Tibial artery (tissue), 4 donors: ENCODE measurements at regions not wholly inside any gene's neighbourhood (a gene's known extent, or its start where the extent isn't known, plus 50 kb on each side); places are given as distances from the start of the nearest gene placed in this dataset.

Source experiments
- DNase-seq, 2 donors: peaks; one replicate each; pipeline ENCODE4 v3.0.0-alpha.2; 2019
- H3K27ac ChIP-seq, 2 donors: fragments of 200-600 bp; sonication (generic) in 1 of 2; 1 replicate in 1 of 2; 2 replicates in 1 of 2; pipeline ENCODE4 v1.5.1; 2018 to 2019; ENCODE audit warnings: mild to moderate bottlenecking in 1 of 2
- H3K27me3 ChIP-seq, 2 donors: fragments of 200-600 bp; sonication (generic) in 1 of 2; one replicate each; pipeline versions ENCODE4 v1.5.1 to v1.6.0; 2016 to 2019
- H3K36me3 ChIP-seq, 3 donors: fragments of 200-600 bp; sonication (generic) in 2 of 3; one replicate each; pipeline ENCODE4 v1.5.1; 2016 to 2019; ENCODE audit warnings: mild to moderate bottlenecking in 2 of 3
- H3K4me1 ChIP-seq, 4 donors: fragments of 200-600 bp; sonication (generic) in 2 of 4; 1 replicate in 3 of 4; 2 replicates in 1 of 4; pipeline ENCODE4 v1.5.1; 2016 to 2019
- H3K4me3 ChIP-seq, 2 donors: fragments of 200-600 bp; sonication (generic) in 1 of 2; 1 replicate in 1 of 2; 2 replicates in 1 of 2; pipeline ENCODE4 v1.5.1; 2018 to 2019; ENCODE audit warnings: mild to moderate bottlenecking in 2 of 2
- H3K9me3 ChIP-seq, 3 donors: fragments of 200-600 bp; sonication (generic) in 1 of 3; one replicate each; pipeline ENCODE4 v1.5.1; 2016 to 2019
- CTCF ChIP-seq, 2 experiments: fragments of 200-600 bp in 1 of 2; fragments of 450-650 bp in 1 of 2; IDR thresholded peaks; one replicate each; pipeline ENCODE4 v1.5.1; 2017 to 2019; ENCODE audit warnings: antibody characterized with exemption in 2 of 2, mild to moderate bottlenecking in 1 of 2, moderate library complexity in 1 of 2
- intact Hi-C: fragments of 100-400 bp; cut with DNase I; formaldehyde crosslinking; loops from one replicate; pipeline ENCODE4 v1.15.0; 2023; ENCODE audit warnings: low total_unique reads

DNA sequence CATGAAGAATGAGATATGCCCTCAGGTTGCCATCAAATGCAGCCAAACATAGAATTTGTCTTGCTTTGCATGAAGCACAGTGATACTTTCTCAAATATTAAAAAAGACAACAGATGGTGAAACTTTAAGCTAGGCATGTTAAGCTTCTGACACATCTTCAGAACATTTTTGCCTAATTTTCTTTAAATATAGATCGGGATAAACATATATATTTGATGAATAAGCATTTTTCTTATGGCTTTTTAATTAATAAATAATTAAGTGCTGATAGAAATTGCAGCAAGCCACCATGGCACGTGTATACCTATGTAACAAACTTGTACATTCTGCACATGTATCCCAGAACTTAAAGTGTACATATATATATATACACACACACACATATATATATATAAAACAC is 831.2 kb upstream of the PCDH10 start:
- H3K27me3 ChIP-seq = no peaks in the 10 kb centered on the region
- H3K4me3 ChIP-seq = no peak overlapping the region
- intact Hi-C loops = no loop called here
- no peak for DNase-seq
- no peak for TF ChIP-seq CTCF (IDR thresholded peaks at IDR 0.05)
- no peaks in the 10 kb centered on the region for H3K4me1 ChIP-seq
- no peaks in the 10 kb centered on the region for H3K9me3 ChIP-seq
- H3K27ac ChIP-seq = no peak overlapping the region
- H3K36me3 ChIP-seq = no peaks in the 10 kb centered on the region

- H3K4me3 ChIP-seq = no peak overlapping the region
- H3K4me1 ChIP-seq = no peaks in the 10 kb centered on the region
- no peaks in the 10 kb centered on the region for H3K9me3 ChIP-seq
- H3K36me3 ChIP-seq = no peaks in the 10 kb centered on the region
- DNase-seq = no peak
- TF ChIP-seq CTCF (IDR thresholded peaks at IDR 0.05) = no peak
- intact Hi-C loops = no loop called here
- H3K27me3 ChIP-seq = no peaks in the 10 kb centered on the region
- no peak overlapping the region for H3K27ac ChIP-seq
Observed at GRCh38 chr4:132328761-132329160, 820.3 kb upstream of the PCDH10 start.

DNA sequence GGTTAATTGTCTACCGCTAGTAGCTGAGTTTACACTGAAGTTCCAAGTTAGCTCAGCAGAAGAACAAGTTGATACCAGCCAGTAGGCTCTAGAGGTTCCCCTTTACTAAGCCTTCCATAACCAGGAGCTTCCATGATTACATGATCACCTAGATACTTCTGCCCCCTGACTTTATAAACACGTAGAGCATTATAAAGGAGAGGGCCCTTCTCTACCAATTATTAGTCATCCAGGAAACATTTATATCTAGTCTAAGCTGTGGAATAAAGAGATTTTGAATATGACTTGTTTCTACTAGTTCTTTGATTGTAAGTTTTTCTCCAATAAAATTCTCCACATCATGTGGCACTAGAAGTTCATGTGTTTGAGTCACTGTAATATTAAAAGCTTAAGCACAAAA is 818.1 kb upstream of the PCDH10 start:
- Histone ChIP-seq H3K4me1 (no peaks in the 10 kb centered on the region), H3K27me3 (no peaks in the 10 kb centered on the region), H3K4me3 (no peak overlapping the region), H3K36me3 (no peaks in the 10 kb centered on the region), H3K27ac (no peak overlapping the region), H3K9me3 (no peaks in the 10 kb centered on the region)
- no peak for TF ChIP-seq CTCF (IDR thresholded peaks at IDR 0.05)
- intact Hi-C loops = no loop called here
- DNase-seq = no peak

DNA sequence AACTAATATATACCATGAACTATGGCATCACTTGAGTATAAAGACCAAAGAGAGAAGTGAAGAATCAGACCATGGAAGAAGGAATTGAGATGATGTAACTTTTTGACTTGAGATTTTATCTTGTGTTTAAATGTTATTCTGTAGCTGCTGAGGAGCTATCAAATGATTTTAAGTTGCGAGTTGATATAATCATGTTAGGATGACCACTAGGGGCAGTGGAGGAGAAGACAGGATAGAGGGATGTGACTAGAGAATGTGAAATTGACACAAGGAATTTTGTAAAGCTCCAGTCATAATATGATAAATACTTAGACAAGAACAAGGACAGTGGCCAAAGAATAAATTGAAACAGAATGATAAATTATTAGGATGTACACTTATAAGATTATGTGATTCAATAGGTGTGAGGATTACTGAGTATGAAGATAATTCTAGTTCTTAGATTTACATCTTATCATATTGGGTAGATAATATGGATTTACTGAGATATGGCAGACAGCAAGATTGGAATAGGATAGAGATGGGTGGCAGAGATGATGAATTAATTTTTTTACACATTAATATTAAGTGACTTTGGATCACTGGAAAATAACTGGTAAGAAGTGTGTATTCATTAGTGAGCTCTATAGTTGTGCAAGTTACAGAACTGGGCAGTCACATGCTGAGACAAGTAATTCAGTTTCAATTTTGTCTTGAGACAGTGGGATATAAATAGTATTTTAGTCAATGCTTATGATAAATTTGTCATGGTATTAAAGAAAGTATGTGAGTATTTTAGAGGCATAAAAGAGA is 816.0 kb upstream of the PCDH10 start:
- no peak for DNase-seq
- H3K9me3 ChIP-seq = no peaks in the 10 kb centered on the region
- no peak for TF ChIP-seq CTCF (IDR thresholded peaks at IDR 0.05)
- H3K4me1 ChIP-seq = no peaks in the 10 kb centered on the region
- no peaks in the 10 kb centered on the region for H3K36me3 ChIP-seq
- no peaks in the 10 kb centered on the region for H3K27me3 ChIP-seq
- no peak overlapping the region for H3K4me3 ChIP-seq
- no peak overlapping the region for H3K27ac ChIP-seq
- intact Hi-C loops = no loop called here

GRCh38 chr4:132333724-132334047 is 815.4 kb upstream of the PCDH10 start:
- Histone ChIP-seq H3K9me3 (no peaks in the 10 kb centered on the region), H3K4me1 (no peaks in the 10 kb centered on the region), H3K36me3 (no peaks in the 10 kb centered on the region), H3K4me3 (no peak overlapping the region), H3K27me3 (no peaks in the 10 kb centered on the region), H3K27ac (no peak overlapping the region)
- intact Hi-C loops = no loop called here
- TF ChIP-seq CTCF (IDR thresholded peaks at IDR 0.05) = no peak
- no peak for DNase-seq

GRCh38 chr4:132334081-132334480 is 815.0 kb upstream of the PCDH10 start:
- H3K27me3 ChIP-seq = no peaks in the 10 kb centered on the region
- H3K27ac ChIP-seq = no peak overlapping the region
- no peak overlapping the region for H3K4me3 ChIP-seq
- TF ChIP-seq CTCF (IDR thresholded peaks at IDR 0.05) = no peak
- no peaks in the 10 kb centered on the region for H3K9me3 ChIP-seq
- H3K4me1 ChIP-seq = no peaks in the 10 kb centered on the region
- intact Hi-C loops = no loop called here
- no peaks in the 10 kb centered on the region for H3K36me3 ChIP-seq
- DNase-seq = no peak
